GM19043 (cell line): ENCODE measurements at regions not wholly inside any gene's neighbourhood (a gene's known extent, or its start where the extent isn't known, plus 50 kb on each side); places are given as distances from the start of the nearest gene placed in this dataset.

Source experiments
- ATAC-seq: cut with Tn5 transposase; IDR thresholded peaks from one replicate; pipeline ENCODE4 v1.9.1; 2021; ENCODE audit warnings: low read depth; ENCODE audit not compliant: unreplicated experiment

- ATAC-seq: no peak
Observed at GRCh38 chr2:204451766-204452165, 93.5 kb upstream of the PARD3B start.

GRCh38 chr2:204452464-204453023 is 92.7 kb upstream of the PARD3B start:
- ATAC-seq: no peak

- ATAC-seq: no peak
Observed at GRCh38 chr2:204453730-204454167, 91.5 kb upstream of the PARD3B start.

GRCh38 chr2:204454672-204455380 is 90.4 kb upstream of the PARD3B start:
- no peak for ATAC-seq

- ATAC-seq: no peak
Observed at GRCh38 chr2:204468746-204469429, 76.4 kb upstream of the PARD3B start.

GRCh38 chr2:204470178-204470620 is 75.1 kb upstream of the PARD3B start:
- ATAC-seq: no peak

- ATAC-seq: no peak
Observed at GRCh38 chr2:204470621-204471196, 74.6 kb upstream of the PARD3B start.

GRCh38 chr2:204472375-204472774 is 72.9 kb upstream of the PARD3B start:
- no peak for ATAC-seq

- no peak for ATAC-seq
Observed at GRCh38 chr2:204473224-204473623, 72.1 kb upstream of the PARD3B start.

- no peak for ATAC-seq
Observed at GRCh38 chr2:204475399-204475798, 69.9 kb upstream of the PARD3B start.

- ATAC-seq: no peak
Observed at GRCh38 chr2:204477358-204477950, 67.8 kb upstream of the PARD3B start.

- ATAC-seq: no peak
Observed at GRCh38 chr2:204479557-204479956, 65.7 kb upstream of the PARD3B start.

GRCh38 chr2:204480676-204481075 is 64.6 kb upstream of the PARD3B start:
- no peak for ATAC-seq

GRCh38 chr2:204483608-204484081 is 61.6 kb upstream of the PARD3B start:
- ATAC-seq: no peak

GRCh38 chr2:204486321-204486720 is 59.0 kb upstream of the PARD3B start:
- ATAC-seq: no peak

- ATAC-seq: no peak
Observed at GRCh38 chr2:204486805-204487204, 58.5 kb upstream of the PARD3B start.

- ATAC-seq: no peak
Observed at GRCh38 chr2:204487447-204488229, 57.6 kb upstream of the PARD3B start.

- ATAC-seq: no peak
Observed at GRCh38 chr2:204491528-204491927, 53.7 kb upstream of the PARD3B start.

GRCh38 chr2:204492417-204492816 is 52.9 kb upstream of the PARD3B start:
- ATAC-seq: no peak

GRCh38 chr2:204494681-204495080 is 50.6 kb upstream of the PARD3B start:
- no peak for ATAC-seq
